T-helper 2 cell (primary cell): ENCODE measurements at regions not wholly inside any gene's neighbourhood (a gene's known extent, or its start where the extent isn't known, plus 50 kb on each side); places are given as distances from the start of the nearest gene placed in this dataset.

ENCODE experiments used
- DNase-seq, 5 experiments: peaks; one replicate each; pipeline versions ENCODE4 v3.0.0 to v3.0.0-alpha.2; 2012 to 2022

GRCh38 chr11:15705891-15706290 is 591.2 kb downstream of the INSC start:
- DNase-seq: no peak

GRCh38 chr11:15707194-15707593 is 592.5 kb downstream of the INSC start:
- no peak for DNase-seq

DNA sequence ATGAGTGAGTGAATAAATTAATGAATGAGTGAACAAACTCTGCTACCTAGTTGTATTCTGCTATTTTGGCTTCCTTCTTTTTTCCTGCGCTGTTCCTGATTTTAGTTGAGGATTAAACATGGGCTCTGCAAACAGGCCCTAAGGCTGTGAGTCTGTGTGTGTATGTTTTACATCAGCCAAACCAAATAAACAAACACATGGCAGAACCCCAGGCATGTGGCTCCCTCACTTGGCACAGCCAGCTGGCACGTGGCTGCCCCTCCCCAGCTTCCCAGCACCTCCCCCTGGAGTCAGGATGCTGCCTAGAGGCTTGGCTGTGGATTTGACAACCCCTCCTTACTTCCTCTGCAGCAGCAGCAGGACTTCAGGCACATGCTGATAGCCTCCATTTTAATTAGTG is 593.2 kb downstream of the INSC start:
- DNase-seq: no peak

DNA sequence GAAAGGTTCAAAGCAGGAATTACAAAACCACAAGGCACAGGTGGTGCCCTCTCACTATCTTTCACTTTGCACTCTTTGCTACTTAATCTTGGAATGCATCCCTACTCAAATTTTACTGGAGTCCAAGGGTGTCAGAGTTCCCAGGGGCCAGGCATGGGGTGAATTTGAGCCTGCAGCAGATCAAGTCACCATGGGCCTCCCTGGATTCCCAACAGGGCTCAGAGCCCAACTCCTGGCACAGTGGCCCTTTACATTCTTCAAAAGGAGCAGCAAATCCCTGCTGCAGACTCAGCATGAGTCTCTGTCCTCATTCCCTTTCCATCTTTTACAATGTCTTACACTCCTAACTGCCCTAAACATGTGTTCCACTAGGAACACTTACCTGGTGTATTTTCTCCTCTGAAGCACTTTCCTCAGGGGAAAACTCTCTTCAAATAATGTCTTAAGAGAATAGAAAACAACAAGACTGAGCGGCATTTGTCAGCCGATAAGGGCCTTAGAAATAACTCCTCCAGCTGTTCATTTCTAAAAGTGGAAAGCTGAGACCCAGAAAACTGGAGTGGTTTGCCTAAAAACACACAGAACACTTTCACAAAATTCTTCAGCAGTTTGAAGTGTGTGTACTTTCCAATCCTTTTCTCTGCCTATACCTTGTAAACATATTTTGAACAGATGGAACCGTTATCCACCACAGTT is 596.0 kb downstream of the INSC start:
- DNase-seq: no peak

GRCh38 chr11:15711311-15711710 is 596.6 kb downstream of the INSC start:
- DNase-seq: no peak

GRCh38 chr11:15714641-15715399 is 600.1 kb downstream of the INSC start:
- DNase-seq: no peak

DNA sequence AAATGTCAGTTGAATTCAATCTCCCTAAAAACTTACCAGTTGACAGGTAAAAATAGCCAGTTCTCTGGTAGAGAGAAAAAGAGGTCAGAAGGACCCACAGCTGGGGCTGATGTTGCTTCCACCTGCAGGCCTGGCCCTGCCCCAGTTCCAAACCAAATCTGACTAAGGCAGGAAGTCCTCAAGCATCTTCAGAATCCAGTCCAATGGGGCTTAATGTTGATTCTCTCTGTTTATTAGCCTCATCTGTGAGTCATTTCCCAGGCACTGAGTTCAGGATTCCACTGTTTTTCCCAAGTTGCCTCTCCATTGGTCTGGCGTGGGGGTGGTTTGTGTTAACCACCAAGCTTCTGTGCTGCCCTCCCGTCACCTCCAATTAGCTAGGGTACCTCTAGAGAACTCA is 601.8 kb downstream of the INSC start:
- DNase-seq: no peak

GRCh38 chr11:15720460-15720859 is 605.7 kb downstream of the INSC start:
- DNase-seq: no peak

- no peak for DNase-seq
Measured at GRCh38 chr11:15723966-15724365, 609.2 kb downstream of the INSC start.

GRCh38 chr11:15724601-15725000 is 609.9 kb downstream of the INSC start:
- DNase-seq: no peak

DNA sequence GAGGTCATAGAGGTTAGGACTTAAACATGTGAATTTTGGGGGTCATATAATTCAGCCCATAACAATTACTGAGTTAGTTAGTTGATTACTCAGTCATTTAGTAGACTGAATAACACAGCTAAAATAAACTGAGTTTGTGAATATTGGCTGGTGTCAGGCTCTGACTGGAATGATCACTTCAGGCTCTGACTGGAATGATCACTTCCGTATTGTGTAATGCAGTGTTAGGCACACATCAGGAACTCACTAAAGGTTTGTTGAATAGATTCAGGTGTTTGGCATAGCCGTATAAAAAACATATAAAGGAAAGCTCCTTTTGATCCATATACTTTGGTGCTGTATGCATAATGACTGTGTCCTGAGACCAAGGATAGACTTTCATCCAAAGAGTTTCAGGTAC is 610.5 kb downstream of the INSC start:
- DNase-seq: no peak

DNA sequence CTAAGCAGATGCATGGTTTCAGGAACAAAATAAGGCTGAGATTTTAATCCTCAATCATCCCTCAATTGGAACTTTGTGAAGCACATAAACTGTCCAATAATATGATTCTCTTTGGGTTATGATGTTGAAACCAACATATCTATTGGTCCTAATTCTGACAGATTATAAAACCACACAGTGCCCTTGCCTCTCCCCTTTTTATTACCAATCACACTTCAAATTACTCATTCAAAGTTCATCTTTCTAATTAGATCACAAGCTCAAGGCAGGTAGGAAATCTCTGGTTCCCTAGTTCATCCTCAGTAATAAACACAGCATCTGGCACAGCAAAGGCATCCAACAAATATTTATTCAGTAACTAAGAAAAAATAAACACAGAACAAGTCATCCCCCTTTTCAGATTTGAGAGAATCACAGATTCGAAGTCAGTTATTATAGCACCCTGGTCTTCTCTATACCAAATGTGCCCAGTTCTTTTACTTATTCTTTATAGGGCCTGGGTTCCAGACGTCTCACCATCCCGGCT is 611.6 kb downstream of the INSC start:
- no peak for DNase-seq

- no peak for DNase-seq
Measured at GRCh38 chr11:15726893-15727519, 612.3 kb downstream of the INSC start.

GRCh38 chr11:15727520-15727914 is 612.8 kb downstream of the INSC start:
- DNase-seq: no peak

GRCh38 chr11:15728207-15728606 is 613.5 kb downstream of the INSC start:
- DNase-seq: no peak

DNA sequence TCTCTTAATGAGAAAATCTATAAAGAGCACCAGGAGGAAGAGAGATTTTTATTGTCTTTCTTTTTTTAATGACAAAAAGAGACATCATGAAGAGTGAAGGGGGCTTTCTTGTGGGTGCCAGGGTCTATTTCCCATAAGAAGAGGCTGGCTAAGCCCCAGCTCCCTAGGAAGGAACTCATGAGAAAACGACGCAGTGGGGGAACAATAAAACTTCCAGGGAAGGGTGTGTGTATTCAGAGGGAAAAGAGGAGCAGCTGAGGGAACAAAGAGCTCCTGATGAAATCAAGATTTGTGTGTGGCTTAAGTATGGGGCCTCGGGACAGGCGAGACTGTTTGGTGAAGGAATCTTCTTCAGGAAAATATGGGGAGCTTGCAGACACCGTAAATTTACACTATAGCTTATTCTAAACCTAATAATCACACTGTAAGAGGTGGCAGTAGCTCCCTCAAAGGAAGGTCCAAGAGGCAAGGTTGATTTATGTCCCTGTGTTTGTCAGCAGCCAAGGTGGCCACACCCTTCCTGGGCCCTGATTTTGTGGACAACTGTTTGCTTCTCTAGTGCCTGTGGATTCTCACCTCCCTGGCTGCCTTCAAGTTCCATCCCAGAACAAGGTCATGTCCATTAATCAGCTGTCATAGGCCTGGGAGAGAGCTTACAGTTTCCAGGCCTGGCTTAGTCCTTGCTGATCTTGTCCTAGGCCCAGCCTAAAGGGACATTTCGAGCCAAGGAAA is 615.7 kb downstream of the INSC start:
- no peak for DNase-seq

- DNase-seq: no peak
Measured at GRCh38 chr11:15730995-15731385, 616.3 kb downstream of the INSC start.

DNA sequence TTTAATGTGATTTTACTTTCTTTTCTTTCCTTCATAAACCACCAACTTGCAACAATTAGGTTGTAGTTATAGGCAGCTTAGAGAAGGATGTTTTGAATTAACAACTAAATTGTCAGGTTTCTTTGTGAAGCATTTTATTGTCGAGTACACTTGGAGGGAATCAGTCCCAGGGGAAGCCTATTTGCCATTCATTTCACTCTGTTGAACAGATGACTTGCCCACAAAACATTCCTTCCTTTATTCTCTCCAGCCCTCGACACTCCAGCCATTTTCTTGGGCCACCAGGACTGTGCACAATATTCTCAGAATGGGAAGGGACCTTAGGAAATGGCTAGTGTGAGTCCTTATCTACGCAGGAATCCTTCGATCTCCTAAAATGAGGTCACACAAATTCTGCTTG is 620.6 kb downstream of the SOX6 start:
- DNase-seq: no peak

DNA sequence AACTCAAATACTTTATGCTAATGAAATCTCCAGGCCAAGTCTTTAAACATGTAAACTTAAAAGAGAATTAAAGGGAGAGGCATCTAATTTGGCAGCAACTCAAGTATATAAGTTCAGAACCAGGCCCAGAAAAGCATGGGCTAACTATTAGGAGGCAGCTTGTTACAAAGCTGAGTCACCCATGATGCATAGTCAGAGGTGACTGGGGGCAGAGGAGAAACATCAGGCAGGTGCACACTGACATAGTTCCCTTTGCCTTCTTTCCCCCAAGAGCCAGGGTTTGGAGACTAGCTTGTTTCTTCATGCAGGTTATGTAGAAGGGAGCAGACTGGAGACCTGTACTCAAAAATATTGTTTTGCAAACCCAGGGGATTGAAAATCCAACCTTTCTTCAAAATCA is 619.0 kb downstream of the SOX6 start:
- no peak for DNase-seq

DNA sequence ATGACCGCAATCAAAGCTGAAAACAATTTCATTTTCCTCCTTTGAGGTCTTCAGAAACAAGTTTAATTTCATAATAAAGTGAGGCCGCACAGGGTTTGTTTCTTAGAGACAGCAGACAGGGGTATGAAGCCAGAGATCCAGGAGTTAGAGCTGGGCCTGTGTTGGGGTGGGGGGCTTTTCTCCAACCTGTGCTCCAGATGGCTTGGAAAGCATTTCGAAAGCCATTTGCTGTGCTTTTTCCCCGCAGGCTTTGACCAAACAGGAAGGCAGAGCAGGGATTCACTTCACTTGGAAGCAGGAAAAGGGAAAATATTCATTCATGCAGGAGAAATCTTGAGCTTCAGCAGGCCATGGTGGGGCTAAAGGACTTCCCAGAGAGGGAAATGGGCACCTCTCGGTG is 617.4 kb downstream of the SOX6 start:
- no peak for DNase-seq

- no peak for DNase-seq
Measured at GRCh38 chr11:15742626-15743519, 613.5 kb downstream of the SOX6 start.

DNA sequence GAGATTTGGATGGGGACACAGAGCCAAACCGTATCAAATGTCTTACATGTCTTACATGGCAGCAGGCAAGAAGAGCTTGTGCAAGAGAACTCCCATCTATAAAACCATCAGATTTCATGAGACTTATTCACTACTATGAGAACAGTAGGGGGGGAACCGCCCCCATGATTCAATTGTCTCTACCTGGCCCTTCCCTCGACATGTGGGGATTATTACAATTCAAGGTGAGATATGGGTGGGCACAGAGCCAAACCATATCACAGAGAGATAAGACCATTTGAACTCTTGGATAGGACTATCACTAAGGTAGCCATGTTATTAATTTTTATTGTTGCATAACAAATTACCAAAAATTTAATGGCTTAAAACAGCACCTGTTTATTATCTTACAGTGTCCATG is 611.7 kb downstream of the SOX6 start:
- DNase-seq: no peak
